PC-3 (cell line): ENCODE measurements at regions not wholly inside any gene's neighbourhood (a gene's known extent, or its start where the extent isn't known, plus 50 kb on each side); places are given as distances from the start of the nearest gene placed in this dataset.
"Not testable (repeated sequence)": the region's sequence is repeated elsewhere in the genome, so short reads cannot be mapped to it uniquely, and the experiment has no call there.

ENCODE experiments used
- ATAC-seq: fragments of 200-7000 bp; cut with Tn5 transposase; 2 replicates; pipeline ENCODE4 v1.9.1; 2020; ENCODE audit warnings: mild to moderate bottlenecking, moderate library complexity
- BruUV-seq: library from RNA; stranded (reverse); fragments of 400-500 nt; replicated peaks from 2 replicates; lab custom pipeline; 2021; lab: Mats Ljungman, UMichigan
- CTCF ChIA-PET: fragments of 300-600 bp; sonication (Branson Sonifier 250); formaldehyde crosslinking; loops from one replicate; lab custom pipeline; 2022; ENCODE audit warnings: antibody characterized with exemption; lab: Charles Lee
- POLR2A ChIA-PET: fragments of 300-600 bp; sonication (Branson Sonifier 250); formaldehyde crosslinking; loops from one replicate; lab custom pipeline; 2022; ENCODE audit warnings: antibody characterized with exemption; ENCODE audit not compliant: unreplicated experiment; lab: Charles Lee
- DNase-seq: peaks from one replicate; pipeline ENCODE4 v3.0.0-alpha.2; 2015
- H2AFZ ChIP-seq: fragments of 300-600 bp; sonication (generic); 2 replicates; pipeline ENCODE4 v1.6.0; 2016; ENCODE audit warnings: antibody characterized with exemption, low read length
- H3F3A ChIP-seq: fragments of 300-600 bp; sonication (generic); one replicate; pipeline ENCODE4 v1.6.0; 2017; ENCODE audit warnings: antibody characterized with exemption, low read length, control low read depth, mild to moderate bottlenecking; ENCODE audit not compliant: unreplicated experiment
- H3K27ac ChIP-seq: fragments of 300-600 bp; sonication (generic); 2 replicates; pipeline ENCODE4 v1.5.1; 2016; ENCODE audit warnings: mild to moderate bottlenecking, low read length
- H3K27me3 ChIP-seq: fragments of 300-600 bp; sonication (generic); 2 replicates; pipeline ENCODE4 v1.6.1; 2016; ENCODE audit warnings: low read length, mixed read lengths
- H3K36me3 ChIP-seq: fragments of 300-600 bp; sonication (generic); 2 replicates; pipeline ENCODE4 v1.6.1; 2016; ENCODE audit warnings: low read depth, mixed run types, low read length, mixed read lengths
- H3K4me1 ChIP-seq: fragments of 300-600 bp; sonication (generic); 2 replicates; pipeline ENCODE4 v1.5.1; 2016; ENCODE audit warnings: low read length; ENCODE audit not compliant: insufficient read depth
- H3K4me2 ChIP-seq: fragments of 300-600 bp; sonication (generic); 2 replicates; pipeline ENCODE4 v1.6.0; 2016; ENCODE audit warnings: low read length
- H3K4me3 ChIP-seq: fragments of 300-600 bp; sonication (generic); 2 replicates; pipeline ENCODE4 v1.5.1; 2016; ENCODE audit warnings: mild to moderate bottlenecking, low read length, mixed read lengths
- H3K79me2 ChIP-seq: fragments of 300-600 bp; sonication (generic); 2 replicates; pipeline ENCODE4 v1.6.1; 2017; ENCODE audit warnings: low read length, mixed read lengths
- H3K9ac ChIP-seq: fragments of 300-600 bp; sonication (generic); 2 replicates; pipeline ENCODE4 v1.6.0; 2016; ENCODE audit warnings: mild to moderate bottlenecking, low read length
- H3K9me2 ChIP-seq: fragments of 300-600 bp; sonication (generic); replicated peaks from 2 replicates; pipeline ENCODE4 v1.6.1; 2016; ENCODE audit warnings: mixed run types, low read length, mixed read lengths
- H3K9me3 ChIP-seq: fragments of 300-600 bp; sonication (generic); 2 replicates; pipeline ENCODE4 v1.6.1; 2016; ENCODE audit warnings: low read length, mixed read lengths
- H4K20me1 ChIP-seq: fragments of 300-600 bp; sonication (generic); 2 replicates; pipeline ENCODE4 v1.6.1; 2016; ENCODE audit warnings: low read length, mixed read lengths
- intact Hi-C: fragments of 100-400 bp; cut with micrococcal nuclease; formaldehyde crosslinking; loops from 2 replicates; pipeline ENCODE4 v1.9.0; 2023

DNA sequence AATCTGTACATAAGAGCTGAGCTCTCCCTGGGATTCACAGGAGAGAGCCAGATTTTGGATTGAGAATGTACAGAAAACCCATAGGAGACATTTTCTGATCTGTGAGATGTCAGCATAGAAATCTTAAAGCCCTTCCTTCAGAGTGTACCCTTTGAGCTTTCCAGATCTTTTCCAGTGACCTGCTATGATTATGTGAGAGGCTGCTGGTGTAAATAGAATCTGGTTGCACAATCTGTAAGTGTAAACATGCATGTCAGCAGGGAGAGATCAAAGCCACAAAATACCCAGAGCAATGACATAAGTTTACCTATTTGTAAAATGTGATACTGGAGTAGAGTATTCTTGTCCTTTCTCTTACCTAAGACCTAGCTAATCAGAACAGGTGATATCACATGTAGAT, 471.9 kb downstream of the FOXD4L5 start:
- H3K36me3 ChIP-seq, CTCF ChIA-PET, ATAC-seq, H4K20me1 ChIP-seq, POLR2A ChIA-PET, H3K9me2 ChIP-seq, H3K79me2 ChIP-seq, intact Hi-C loops, H3K27ac ChIP-seq, H3K4me1 ChIP-seq, H3K27me3 ChIP-seq, BruUV-seq, H3K4me3 ChIP-seq, H2AFZ ChIP-seq, H3K9ac ChIP-seq, H3F3A ChIP-seq, H3K9me3 ChIP-seq, H3K4me2 ChIP-seq: not testable (repeated sequence)
- DNase-seq, result peak; percentile 0

DNA sequence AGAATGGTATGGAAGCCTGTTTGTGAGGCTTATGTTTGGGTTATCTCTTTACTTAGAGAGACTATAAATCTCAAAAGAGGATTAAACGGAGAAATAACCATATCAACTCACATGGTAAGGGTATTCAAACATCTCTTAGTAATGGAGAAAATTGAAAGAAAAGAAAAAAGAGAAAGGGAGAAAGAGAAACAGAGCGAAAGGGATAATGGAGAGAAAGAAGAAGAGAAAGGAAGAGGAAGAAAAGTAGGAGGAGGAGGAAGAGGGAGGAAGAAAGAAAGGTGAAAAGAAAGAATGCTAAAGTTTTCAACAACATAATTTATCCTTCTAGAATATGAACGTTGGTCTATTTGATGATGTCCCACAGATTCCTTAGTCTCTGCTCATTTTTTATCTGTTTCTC, 506.3 kb downstream of the FOXD4L5 start:
- H3K27me3 ChIP-seq, POLR2A ChIA-PET, H4K20me1 ChIP-seq, H3K79me2 ChIP-seq, H3K4me2 ChIP-seq, H3K9ac ChIP-seq, ATAC-seq, H2AFZ ChIP-seq, CTCF ChIA-PET, H3K36me3 ChIP-seq, H3K27ac ChIP-seq, H3K4me1 ChIP-seq, H3F3A ChIP-seq, H3K9me3 ChIP-seq, DNase-seq, H3K4me3 ChIP-seq, H3K9me2 ChIP-seq, intact Hi-C loops, BruUV-seq: not testable (repeated sequence)

DNA sequence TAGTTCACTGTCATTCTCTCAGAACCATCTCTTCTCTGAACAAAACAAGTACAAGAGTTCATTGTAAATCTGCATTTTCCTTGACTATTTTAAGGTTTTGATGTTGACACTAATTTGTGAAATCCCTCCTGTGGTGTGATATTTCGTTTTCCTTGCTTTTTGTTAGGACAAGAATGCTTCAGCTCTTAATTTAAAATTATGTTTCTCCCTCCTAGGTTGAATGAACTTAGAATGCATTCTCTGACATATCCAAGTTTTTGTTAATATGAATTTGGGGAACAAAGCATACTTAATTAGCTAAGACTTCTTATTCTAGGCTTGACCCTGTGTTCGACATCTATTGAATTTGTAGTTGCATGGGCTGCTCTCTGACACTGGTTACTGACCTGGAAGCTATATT, 508.7 kb downstream of the FOXD4L5 start:
- H3F3A ChIP-seq, H3K27me3 ChIP-seq, BruUV-seq, intact Hi-C loops, H3K36me3 ChIP-seq, H3K9ac ChIP-seq, H3K79me2 ChIP-seq, H3K9me2 ChIP-seq, ATAC-seq, DNase-seq, H3K27ac ChIP-seq, H3K9me3 ChIP-seq, H3K4me1 ChIP-seq, H3K4me3 ChIP-seq, CTCF ChIA-PET, POLR2A ChIA-PET, H3K4me2 ChIP-seq, H4K20me1 ChIP-seq, H2AFZ ChIP-seq: not testable (repeated sequence)

DNA sequence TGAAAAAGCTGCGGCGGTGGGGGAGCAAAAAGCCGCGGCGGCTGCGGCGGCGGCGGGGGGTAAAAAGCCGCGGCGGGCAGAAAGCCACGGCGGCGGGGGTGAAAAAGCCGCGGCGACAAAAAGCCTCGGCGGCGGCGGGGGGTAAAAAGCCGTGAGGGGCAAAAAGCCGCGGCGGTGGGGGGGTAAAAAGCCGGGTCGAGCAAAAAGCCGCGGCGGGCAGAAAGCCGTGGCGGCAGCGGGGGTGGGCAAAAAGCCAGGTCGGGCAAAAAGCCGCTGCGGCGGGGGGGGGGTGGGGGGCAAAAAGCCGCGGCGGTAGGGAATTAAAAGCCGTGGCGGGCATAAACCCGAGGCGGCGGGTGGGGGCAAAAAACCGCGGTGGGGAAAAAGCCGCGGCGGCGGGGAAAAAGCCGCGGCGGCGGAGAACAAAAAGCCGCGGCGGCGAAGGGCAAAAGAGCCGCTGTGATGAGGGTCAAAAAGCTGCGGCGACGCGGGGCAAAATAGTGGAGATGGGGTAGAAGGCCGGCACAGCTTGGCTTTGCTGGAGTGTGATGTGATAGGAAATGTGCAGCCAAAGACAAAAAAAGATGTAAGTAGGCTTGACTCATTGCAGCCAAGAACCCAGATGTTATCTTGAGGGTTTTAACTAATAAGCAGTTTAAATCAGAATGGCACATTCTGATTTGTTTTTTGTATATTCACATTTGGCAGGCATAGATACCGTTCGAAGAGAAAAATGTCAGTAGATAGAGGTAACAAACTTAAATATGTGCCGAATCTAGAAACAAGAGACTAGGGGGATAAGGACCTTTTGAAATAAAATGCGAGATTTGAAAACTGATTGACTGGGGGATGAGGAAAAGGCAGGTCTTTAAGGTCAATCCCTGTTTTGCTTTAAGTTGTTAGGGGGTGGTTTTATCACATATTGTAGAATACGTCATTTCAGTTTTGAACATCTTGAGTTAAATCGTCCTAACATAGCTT, 509.9 kb downstream of the FOXD4L5 start:
- H3K4me1 ChIP-seq, H3K27ac ChIP-seq, intact Hi-C loops, H2AFZ ChIP-seq, H3K4me3 ChIP-seq, POLR2A ChIA-PET, H3K9ac ChIP-seq, H3K27me3 ChIP-seq, BruUV-seq, H3F3A ChIP-seq, ATAC-seq, CTCF ChIA-PET, H3K36me3 ChIP-seq, H4K20me1 ChIP-seq, H3K79me2 ChIP-seq, H3K9me2 ChIP-seq, H3K9me3 ChIP-seq, H3K4me2 ChIP-seq: not testable (repeated sequence)
- peak; percentile 0 for DNase-seq

DNA sequence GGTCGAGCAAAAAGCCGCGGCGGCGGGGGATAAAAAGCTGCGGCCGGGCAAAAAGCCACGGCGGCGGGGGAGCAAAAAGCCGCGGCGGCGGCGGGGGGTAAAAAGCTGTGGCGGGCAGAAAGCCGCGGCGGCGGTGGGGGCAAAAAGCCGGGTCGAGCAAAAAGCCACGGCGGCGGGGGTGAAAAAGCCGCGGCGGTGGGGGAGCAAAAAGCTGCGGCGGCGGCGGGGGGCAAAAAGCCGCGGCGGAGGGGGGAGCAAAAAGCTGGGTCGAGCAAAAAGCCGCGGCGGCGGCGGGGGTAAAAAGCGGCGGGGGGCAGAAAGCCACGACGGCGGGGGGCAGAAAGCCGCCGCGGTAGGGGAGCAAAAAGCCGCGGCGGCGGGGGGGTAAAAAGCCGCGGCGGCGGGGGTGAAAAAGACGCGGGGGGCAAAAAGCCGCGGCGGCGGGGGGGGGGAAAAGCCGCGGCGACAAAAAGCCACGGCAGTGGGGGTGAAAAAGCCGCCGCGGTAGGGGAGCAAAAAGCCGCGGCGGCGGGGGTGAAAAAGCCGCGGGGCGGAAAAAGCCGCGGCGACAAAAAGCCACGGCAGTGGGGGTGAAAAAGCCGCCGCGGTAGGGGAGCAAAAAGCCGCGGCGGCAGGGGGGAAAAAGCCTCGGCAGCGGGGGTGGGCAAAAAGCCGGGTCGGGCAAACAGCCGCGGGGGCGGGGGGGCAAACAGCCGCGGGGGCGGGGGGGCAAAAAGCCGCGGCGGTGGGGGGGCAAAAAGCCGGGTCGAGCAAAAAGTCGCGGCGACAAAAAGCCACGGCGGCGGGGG, 510.8 kb downstream of the FOXD4L5 start:
- ATAC-seq, H3F3A ChIP-seq, H3K4me3 ChIP-seq, H3K9me3 ChIP-seq, H3K36me3 ChIP-seq, intact Hi-C loops, DNase-seq, H3K4me2 ChIP-seq, H3K27me3 ChIP-seq, H4K20me1 ChIP-seq, H3K9ac ChIP-seq, H3K4me1 ChIP-seq, H3K9me2 ChIP-seq, H3K79me2 ChIP-seq, H2AFZ ChIP-seq, BruUV-seq, POLR2A ChIA-PET, H3K27ac ChIP-seq, CTCF ChIA-PET: not testable (repeated sequence)
